T-helper 9 cell (primary cell): ENCODE measurements at regions not wholly inside any gene's neighbourhood (a gene's known extent, or its start where the extent isn't known, plus 50 kb on each side); places are given as distances from the start of the nearest gene placed in this dataset.
"Not testable (repeated sequence)": the region's sequence is repeated elsewhere in the genome, so short reads cannot be mapped to it uniquely, and the experiment has no call there.

Experiments used
- DNase-seq: peaks from one replicate; pipeline ENCODE4 v3.0.0-alpha.2; 2020

DNA sequence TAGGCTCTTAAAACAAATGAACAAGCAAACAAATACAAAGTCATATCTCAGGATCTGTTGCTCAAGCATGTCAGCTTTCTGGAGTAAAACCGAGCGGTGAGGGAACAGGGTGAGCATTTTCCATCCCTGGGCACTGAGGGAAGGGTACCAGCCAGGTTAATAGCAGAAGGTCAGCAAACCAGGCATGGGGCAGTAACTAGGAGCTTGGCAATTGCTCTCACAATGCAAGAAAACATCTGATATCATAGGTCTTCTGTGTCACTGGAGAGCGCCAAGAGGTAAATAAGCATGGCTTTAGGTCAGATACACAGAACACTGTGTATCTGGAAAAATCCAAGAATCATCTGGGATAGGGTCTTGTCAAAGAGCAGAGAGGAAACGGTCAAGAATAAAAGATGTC, 521.7 kb upstream of the AUTS2 start:
- DNase-seq, result no peak

DNA sequence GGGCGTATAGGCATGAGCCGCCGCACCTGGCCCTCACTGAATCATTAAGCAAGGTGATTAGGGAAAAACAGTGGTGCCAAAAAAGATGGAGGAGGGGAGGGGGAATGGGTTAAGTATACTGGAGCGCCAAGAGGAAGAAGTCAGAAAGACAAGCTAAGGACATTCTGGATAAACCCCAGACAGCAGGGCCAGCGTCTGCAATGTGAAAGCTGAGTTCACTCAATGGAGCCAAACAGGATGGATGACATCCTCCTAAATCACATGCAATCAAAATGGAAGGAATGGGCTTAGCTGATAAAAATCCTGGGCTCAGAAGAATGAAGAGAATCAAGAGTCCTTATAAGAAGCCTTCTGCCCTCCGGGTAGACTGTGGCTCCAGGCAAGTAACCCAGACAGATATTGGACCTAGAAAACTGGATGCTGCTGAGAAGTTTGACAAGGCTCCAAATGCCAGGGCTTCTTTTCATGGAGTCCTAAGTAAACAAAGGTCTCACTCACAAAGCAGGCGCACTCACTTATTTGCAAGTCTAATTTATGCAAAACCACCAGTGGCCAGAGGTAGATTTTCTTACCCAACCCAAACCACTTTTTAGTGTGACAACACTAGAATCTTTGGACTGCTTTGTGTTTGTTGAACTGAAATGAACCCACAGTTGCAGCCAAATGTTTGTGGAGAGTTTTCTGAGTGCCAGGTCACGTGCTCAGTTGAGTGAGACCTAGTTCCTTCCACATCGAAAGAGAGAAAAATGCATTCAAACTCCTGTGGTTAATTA, 519.1 kb upstream of the AUTS2 start:
- no peak for DNase-seq

DNA sequence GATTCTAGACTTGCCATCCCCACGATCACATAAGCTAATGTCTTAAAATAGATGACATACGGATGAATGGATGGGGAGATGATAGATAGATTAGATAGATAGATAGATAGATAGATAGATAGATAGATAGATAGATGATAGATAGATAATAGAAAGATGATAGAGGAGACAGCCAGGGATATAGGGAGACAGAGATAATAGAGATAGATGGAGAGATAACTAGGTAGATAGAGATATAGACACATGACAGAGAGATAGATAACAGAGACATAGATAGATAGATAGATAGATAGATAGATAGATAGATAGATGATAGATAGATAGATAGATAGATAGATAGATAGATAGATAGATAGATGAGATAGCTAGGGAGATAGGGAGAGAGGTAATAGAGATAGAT, 511.0 kb upstream of the AUTS2 start:
- not testable (repeated sequence) for DNase-seq

DNA sequence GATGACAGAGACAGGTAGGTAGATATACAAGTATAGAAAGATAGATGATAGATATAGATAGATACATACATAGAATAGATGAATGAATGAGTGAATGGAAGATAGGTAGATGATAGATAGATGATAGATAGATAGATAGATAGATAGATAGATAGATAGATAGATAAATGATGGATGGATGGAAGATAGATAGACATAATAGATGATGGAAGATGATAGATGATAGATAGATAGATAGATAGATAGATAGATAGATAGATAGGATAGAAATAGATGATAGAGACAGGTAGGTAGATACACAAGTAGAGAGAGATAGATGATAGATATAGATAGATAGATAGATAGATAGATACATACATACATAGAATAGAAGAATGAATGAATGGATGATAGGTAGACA, 510.1 kb upstream of the AUTS2 start:
- no peak for DNase-seq

DNA sequence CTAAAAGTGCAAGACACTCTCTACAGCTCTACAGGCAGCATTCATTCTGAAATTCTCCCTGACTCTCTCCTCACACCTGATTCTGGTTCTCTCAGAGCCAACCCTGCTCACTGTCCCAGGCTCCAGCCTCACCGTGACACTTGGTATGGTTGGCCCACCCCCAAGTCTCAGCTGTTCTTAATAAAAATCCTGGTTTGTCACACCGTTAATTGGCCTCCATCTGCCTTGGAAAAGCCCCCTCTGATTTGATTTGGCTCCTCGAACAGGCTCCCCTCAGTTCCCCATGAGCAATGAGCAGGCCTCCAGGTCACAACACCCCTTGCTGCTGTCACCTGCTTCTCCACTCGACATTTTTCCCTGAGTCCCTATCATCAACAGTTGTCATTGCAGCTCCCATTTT, 507.3 kb upstream of the AUTS2 start:
- no peak for DNase-seq

DNA sequence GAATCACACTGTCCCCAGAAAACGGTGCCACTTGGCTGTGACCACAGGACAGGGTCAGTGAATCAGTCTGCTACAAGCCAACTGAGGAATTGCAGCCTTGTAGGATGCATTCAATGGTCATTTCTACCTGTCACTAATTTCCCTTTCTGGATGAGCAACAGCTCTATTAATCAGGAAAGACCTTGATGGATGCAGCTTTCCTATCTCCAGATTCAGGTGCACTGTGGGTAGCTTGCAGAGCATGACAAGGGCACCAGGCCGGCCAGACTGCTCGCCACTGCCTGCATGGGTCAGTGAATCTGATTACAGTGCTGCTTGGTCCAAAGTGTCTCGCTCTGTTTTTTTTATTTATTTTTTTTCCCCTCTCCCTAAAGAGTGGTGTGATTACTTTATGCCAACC, 506.8 kb upstream of the AUTS2 start:
- no peak for DNase-seq

DNA sequence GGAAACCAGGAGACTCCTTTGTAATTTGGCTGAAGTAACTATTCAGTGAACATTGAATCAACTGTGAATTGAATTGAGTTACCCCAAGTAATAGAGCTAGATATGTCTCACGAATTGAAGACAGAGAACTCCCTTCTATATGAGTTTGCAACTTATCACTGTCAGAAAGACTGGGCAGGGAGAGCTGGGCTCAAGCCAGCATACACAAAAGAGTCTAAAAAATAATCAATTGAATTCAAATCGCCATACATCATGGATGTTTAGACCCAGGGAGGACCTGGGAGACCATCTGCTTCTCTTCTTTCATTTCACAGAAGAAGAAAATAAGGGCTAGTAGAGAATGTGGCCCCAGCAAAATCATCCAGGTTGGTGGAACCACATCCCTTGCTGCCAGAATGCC, 503.1 kb upstream of the AUTS2 start:
- DNase-seq, result no peak

DNA sequence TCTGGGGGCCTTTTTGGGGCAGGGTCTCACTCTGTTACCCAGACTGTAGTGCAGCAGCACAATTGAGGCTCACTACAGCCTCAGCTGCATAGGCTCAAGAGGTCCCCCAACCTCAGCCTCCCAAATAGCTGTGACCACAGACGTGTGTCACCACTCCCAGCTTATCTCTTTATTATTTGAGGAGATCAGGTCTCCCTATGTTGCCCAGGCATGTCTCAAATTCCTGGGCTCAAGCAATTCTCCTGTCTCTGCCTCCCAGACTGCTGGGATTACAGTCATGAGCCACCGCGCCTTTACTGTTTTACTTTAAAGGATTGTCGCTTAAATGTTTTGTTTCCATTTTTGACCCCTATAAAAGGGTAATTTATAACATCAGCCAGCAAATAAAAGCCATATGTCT, 502.6 kb upstream of the AUTS2 start:
- DNase-seq, result no peak

DNA sequence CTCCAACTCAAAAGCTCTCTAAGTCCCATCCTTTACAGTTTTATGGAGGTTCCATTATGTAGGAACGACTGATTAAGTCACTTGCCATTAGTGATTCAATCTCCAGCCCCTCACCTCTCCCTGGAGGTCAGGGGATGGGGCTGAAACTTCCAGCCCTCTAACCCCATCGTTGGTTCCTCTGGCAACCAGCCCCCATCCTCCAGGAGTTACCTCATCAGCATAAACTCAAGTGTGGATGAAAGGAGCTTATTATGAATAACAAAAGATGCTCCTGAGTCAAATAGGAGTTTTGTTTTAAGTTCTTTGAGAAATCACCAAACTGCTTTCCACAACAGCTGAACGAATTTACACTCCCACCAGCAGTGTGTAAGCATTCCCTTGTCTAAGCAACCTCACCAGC, 494.3 kb upstream of the AUTS2 start:
- no peak for DNase-seq

DNA sequence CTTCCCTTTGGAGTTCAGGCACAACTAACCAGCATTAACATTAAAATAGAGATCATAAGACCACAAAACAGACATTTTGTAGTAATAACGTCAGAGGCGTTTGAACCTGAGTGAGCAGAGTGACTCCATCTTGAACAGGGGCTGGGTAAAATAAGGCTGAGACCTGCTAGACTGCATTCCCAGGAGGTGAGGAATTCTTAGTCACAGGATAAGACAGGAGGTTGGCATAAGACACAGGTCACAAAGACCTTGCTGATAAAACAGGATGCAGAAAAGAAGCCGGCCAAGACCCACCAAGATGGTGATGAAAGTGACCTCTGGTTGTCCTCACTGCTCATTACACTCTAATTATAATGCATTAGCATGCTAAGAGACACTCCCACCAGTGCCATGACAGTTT, 493.2 kb upstream of the AUTS2 start:
- DNase-seq, result no peak

DNA sequence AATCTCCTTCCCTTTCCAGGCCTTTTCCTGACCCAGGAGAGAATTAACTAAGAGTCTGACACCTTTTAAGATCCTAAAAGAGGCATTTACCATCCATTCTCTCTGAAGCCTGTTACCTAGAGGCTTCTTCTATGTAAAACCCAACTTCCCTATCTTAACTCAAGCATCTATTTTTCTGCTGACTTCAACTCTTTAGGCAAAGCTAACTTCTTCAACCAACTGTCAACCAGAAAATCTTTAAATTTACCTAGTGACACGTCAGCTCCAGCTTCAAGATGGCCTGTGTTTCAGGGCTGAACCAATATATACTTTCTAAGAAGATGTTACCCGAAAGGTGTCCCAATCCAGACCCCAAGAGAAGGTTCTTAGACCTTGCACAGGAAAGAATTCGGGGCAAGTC, 492.3 kb upstream of the AUTS2 start:
- DNase-seq, result no peak

DNA sequence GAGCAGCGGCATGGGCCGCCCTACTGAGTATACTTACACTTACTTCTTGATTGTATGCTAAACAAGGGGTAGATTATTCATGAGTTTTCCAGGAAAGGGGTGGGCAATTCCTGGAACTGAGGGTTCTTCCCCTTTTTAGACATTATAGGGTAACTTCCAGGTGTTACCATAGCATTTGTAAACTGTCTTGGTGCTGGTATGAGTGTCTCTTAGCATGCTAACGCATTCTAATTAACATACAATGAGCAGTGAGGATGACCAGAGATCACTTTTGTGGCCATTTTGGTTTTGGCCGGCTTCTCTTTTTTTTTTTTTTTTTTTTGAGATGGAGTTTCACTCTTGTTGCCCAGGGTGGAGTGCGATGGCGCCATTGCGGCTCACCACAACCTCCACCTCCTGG, 491.8 kb upstream of the AUTS2 start:
- DNase-seq, result not testable (repeated sequence)

DNA sequence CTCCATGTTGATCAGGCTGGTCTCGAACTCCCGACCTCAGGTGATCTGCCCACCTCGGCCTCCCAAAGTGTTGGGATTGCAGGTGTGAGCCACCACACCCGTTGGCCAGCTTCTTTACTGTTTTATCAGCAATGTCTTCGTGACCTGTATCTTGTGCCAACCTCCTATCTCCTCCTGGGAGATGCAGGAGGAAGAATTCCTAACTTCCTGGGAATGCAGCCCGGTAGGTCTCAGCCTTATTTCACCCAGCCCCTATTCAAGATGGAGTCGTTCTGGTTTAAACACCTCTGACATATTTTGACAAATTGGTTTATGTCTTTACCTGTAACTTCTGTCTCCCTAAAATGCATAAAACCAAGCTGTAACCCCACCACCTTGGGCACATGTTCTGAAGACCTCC, 491.3 kb upstream of the AUTS2 start:
- DNase-seq, result not testable (repeated sequence)

DNA sequence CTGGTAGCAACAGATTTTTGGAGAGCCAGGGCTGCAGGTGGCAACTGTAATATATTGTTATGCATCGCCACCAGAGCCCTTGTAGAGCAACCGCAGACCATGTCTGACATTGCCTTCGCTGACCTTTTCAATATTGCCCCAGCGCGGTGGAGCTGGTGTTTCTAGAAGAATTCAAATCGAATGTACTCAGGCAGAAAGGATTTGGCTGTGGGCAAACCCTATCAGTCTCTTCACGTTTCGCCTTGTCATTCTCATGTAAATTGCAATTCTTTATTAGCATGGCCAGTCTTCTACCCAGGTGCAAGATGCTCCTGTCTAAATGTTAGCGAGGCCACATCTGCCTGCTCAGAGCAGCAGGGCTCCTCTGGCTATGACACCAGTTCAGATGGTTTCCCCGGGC, 490.2 kb upstream of the AUTS2 start:
- DNase-seq, result no peak

DNA sequence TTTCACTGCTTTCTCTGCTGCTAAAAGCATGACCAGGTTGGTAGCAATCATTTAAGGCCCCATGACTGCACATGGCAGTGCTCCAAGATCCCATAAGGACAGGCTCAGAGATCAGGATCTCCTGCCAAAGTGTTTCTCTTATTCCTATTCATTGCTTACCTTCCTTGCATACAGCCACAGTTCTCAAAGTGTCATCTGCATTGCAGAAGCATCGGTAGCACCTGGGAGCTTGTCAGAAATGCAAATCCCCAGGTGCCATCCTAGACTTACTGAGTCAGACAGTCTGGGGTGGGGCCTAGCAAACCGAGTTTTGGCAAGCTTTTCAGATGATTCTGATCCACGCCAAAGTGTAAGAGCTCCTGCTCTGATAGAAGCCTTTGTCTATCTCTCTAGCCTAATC, 489.0 kb upstream of the AUTS2 start:
- no peak for DNase-seq

DNA sequence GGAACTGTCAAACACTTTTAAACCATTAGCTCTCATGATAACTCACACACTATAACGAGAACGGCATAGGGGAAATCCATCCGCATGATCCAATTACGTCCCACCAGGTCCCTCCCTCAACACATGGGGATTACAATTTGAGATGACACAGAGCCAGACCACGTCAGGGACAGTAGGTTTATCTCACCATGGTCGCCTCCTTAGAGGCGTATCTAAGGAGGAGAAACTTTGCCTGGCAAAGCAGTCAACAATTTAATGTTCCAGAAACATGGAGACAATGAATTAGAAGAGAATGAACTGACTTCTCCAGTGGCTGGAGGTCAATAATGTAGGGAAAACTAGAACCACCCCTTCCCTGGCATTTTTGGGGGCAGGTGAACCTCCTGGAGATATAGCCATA, 488.4 kb upstream of the AUTS2 start:
- no peak for DNase-seq

DNA sequence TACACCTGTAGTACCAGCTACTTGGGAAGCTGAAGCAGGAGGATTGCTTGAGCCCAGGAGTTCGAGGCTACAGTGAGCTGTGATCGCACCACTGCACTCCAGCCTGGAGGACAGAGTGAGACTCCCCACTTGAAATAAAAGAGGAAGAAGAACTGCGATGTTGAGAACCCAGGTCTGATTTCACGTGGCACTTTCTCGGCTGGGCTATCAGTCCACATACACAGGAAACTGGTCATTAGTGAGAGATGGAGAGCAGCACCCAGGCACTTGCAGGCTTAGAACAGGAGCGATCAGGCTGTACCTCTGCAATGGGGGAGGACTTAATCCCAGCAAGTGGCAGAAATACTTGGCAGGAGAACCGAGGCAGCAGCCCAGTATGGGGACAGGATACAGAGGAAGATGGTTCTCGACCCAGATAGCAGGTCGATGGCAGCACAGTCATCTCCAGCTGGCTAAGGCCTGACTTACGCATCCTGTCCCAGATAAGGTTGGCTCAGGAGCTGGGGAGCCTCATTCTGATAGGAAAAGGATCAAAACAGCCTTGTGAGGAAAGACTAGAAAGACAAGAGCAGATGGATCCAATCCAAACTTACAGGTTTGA, 487.7 kb upstream of the AUTS2 start:
- DNase-seq, result no peak

DNA sequence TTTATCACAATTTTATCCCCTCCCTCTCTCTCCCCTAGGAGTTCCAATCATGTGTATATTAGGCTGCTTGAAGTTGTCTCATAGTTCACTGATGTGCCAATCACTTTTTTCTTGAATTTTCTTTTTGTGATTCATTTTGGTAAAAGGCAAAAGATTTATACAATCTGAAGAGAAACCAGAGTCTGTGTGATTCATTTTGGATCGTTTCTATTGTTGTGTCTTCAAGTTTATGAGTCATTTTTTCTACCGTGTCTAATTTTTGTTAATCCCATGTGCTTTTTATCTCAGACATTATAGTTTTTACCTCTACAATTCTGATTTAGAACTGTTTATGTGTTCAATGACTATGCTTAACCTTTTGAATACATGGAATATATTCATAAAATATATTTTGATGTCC, 483.9 kb upstream of the AUTS2 start:
- no peak for DNase-seq

DNA sequence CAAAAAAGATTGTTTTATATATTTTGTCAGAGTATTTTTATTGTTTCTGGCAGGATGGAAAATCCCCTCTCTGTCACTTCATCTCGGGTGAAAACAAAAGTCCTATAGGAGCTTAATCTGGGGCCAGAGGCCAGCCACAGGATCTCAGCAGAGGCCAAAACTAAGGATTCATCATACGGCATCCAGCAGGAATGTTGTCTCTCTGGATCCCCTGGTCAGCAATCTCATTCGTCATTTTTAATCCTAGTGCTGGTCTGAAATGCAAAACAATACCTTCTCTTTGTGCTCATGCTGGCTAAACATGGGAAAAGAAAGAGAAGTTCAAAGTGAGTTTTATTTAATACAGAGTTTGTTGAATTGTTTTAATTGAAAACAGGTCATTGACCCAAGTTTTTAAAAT, 482.5 kb upstream of the AUTS2 start:
- no peak for DNase-seq

DNA sequence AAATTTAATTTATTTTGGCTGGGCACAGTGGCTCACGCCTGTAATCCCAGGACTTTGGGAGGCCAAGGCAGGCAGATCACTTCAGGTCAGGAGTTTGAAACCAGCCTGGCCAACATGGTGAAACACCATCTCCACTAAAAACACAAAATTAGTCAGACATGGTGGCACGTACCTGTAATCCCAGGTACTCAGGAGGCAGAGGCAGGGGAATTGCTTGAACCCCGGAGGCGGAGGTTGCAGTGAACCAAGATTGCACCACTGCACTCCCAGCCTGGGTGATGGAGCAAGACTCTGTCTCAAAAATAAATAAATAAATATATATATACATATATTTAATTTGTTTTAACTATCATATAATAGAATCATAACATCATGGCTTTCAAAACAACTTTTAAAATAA, 482.1 kb upstream of the AUTS2 start:
- not testable (repeated sequence) for DNase-seq

DNA sequence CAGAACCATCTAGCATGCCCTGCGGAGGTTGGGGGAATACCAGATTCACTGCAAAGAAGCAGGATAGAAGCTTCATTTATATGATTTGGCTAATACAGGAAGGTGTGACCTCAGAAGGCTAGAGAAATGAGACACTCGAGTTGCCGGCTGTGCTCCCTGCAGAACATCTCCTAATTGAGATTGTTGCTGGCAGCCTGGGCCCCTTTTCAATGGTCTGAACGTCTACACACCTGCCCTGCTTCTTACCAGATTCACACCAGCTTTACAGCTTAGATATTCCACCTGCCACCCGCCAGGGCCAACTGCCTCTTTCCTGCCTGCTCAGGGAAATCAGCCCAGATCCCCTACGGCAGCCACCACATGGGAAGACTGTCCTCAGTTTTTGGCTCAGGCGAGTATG, 475.3 kb upstream of the AUTS2 start:
- no peak for DNase-seq

DNA sequence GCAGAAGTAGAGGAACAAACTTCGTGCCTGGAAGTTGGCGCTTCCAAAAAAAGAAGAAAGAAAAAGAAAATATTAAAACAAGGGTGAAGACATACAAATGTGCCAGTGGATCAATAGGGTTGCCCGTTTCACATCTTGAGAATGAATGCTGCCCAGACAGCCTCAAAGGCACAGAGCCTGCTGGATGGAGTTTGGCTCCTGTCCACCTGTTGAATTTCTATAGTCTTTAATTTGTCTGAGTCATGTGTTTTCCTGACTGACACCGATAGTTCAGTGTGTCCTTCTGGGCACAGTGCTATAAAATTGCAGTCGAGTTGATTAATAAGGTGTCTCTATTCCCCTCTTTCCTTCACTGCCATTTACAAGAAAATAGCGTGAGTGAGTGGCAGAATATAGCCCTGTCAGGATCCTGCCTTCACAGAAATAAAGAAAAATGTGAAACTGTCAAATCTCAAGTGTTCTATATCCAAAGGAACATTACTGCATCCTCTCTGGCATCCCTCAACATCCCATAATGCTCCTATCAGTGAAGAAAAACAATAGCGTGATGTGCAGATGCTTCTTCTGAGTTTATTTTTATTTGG, 471.3 kb upstream of the AUTS2 start:
- DNase-seq, result no peak

DNA sequence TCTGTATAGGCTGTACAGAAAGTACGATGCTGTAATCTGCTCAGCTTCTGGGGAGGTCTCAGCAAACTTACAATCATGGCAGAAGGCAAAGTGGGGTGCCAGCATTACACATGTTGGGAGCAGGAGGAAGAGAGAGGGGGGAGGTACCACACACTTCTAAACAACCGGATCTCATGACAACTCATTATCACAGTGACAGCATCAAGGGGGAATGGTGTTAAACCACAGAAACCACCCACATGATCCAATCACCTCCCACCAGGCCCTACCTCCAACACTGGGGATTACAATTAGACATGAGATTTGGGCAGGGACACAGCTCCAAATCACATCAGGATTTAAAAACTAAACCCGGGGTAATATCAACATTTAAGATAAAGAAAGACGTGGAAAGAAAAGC, 468.8 kb upstream of the AUTS2 start:
- DNase-seq, result no peak

DNA sequence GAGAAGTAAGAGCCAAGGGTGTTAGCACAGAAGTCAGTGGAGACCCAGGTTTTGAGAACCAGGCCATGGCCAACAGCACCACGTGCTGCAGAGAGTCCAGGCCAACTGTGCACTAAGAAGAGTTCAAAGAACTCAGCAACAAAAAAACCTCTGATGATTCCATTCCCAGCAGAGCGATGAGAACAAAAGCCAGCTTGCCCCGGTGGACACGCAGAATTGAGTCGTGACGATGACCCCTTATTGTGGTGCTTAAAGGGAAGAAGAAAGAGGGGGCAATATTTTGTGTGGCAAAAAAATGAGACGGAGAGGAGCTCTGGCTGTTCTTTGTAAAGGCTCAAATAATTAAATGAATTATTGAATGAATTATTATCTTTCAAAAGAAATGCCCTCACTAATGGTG, 468.3 kb upstream of the AUTS2 start:
- no peak for DNase-seq

DNA sequence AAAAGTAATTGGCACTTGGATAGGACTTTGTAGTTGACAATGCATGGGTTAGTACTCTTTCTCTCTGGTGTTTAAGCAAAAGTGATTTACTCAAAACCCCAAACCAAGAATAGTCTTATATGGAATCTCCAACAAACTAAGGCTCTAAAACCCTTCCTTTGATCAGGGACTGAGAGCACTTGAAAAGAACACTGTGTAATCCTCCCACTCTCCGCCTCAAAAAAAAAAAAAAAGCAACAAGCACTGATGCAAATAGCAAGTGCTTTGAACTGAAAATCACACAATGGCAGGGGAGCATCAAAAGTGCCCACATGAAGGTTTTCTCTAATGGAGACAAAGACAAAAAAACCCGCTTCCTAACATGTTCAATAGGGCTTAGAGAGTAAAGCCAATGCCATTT, 467.9 kb upstream of the AUTS2 start:
- no peak for DNase-seq
